Retinal pigment epithelial cell (primary cell): ENCODE measurements at regions not wholly inside any gene's neighbourhood (a gene's known extent, or its start where the extent isn't known, plus 50 kb on each side); places are given as distances from the start of the nearest gene placed in this dataset.
A peak's percentile ranks its signal among the peaks of the same experiment; 100 is the strongest.

Source experiments
- DNase-seq: peaks from one replicate; pipeline ENCODE4 v3.0.0-alpha.2; 2010; ENCODE audit warnings: low read depth
- H3K4me3 ChIP-seq: 2 replicates; pipeline ENCODE4 v1.5.1; 2011; ENCODE audit warnings: mild to moderate bottlenecking, low read length, control low read depth, moderate library complexity
- CTCF ChIP-seq: conservative IDR thresholded peaks from 2 replicates; pipeline ENCODE4 v1.5.1; 2011; ENCODE audit warnings: low read depth, low read length, control low read depth, inconsistent platforms

GRCh38 chr1:222081859-222082258 lies 340.0 kb upstream of the DUSP10 start:
- no peak for TF ChIP-seq CTCF
- H3K4me3 ChIP-seq = no peak overlapping the region
- DNase-seq = no peak

DNA sequence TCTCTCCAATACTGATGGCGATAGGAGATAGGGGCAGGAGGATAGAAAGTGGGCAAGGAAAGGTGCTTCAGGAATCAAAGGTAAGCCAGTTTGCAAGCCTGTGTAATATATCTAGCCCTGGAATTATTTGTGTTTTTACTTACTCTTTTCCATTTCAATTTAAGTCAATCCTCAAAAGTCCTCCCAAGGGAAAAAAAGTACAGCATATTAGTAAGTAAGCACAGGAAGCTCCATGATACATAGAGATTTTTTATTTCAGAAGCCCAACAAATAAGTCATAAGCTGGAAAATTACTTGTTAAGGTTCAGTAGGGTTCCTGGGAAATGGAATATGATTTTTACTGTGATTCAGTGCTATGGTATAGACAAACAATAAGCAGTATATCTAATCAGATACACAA lies 337.7 kb upstream of the DUSP10 start:
- TF ChIP-seq CTCF = no peak
- DNase-seq = no peak
- H3K4me3 ChIP-seq = no peak overlapping the region

DNA sequence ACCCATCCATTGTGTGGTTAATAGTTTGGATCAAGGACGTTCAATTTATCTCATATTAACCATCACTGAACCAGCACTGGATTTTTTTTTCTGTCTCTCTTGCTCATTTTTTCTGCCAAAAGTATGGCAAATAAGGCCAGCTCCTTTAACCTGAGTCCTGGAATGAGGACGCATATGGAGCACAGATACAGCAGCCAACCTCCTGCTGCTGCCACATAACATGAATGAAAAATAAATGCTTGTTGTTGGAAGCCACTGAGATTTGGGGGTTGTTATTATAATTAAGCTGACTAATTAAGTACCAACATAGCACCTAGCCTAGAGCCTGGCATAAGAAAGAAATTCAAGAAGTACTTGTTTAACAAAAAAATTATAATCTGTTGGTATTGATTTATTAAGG lies 335.3 kb upstream of the DUSP10 start:
- no peak for TF ChIP-seq CTCF
- DNase-seq = no peak
- H3K4me3 ChIP-seq = no peak overlapping the region

DNA sequence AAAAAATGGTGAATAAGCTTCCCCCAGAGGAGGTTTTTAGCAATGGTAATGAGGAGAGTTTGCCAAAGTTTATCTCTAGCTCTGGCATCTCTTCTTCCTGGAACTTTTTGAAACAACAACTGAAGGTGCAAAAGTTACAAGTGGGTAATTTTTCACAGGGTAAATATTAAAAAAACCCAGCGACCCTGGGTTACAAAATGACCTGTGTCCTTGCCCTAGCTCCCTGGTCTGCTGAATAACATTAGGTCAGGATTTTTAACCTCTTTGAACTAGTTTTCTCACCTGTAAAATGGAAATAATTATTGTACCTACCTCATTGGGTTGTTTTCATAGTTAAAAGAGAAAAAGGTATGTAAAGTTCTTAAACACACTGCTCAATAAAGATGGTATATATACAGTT lies 332.4 kb upstream of the DUSP10 start:
- no peak overlapping the region for H3K4me3 ChIP-seq
- DNase-seq = no peak
- TF ChIP-seq CTCF = no peak

DNA sequence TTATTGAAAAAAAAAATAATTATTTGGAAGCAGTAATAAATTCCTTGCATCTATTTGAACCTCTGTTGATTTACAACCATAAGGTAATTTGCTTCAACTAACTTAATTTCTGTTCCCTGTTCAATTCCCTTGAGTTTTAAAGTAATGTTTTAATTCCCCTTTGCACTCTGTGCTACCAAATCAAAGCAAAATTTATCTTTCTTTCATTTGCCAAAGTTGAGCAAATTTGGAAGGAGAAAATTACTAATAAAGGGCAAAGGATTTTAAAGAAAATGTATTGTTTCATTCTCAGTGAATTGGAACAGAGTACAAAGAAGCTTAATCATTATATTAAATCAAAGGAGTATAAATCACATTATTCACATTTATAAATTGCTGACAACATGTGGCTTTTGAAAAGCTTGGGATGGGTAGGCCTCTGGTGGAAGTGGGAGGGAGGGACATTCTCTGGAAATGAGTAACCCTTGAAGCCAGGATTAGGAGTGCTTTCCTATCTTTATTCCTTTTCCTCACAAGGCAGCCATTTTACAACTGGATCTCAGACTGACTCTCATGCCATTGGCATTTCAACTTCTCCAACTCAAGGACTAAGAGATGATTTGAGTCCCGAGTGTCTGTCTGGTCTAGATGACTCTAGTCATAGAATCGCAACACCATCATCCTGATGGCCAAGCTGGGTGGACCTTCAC lies 331.6 kb upstream of the DUSP10 start:
- TF ChIP-seq CTCF = no peak
- peak; percentile 28 for DNase-seq
- no peak overlapping the region for H3K4me3 ChIP-seq

DNA sequence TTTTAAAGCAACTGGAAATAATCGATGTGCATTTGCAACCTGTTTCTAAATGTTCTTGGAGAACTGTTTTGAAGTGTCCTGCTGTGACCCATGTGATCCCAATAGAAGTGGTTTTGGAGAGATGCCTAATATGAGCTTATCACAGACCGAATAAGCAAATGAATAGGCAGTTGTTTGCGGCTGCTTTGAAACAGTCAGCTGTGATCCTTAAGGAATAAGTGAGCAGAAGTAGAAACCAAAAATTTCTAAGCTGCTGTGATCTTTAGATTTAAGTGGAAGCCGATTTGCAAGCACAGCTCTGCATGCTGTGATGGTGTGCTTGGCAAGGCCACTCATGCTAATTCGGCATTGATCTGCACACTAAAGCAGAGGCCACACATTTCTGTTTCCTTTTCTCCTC lies 329.5 kb upstream of the DUSP10 start:
- TF ChIP-seq CTCF = no peak
- no peak overlapping the region for H3K4me3 ChIP-seq
- DNase-seq = peak; percentile 71

GRCh38 chr1:222068937-222069336 lies 327.0 kb upstream of the DUSP10 start:
- no peak for DNase-seq
- TF ChIP-seq CTCF = no peak
- no peak overlapping the region for H3K4me3 ChIP-seq
